ENCODE measurements at regions not wholly inside any gene's neighbourhood (a gene's known extent, or its start where the extent isn't known, plus 50 kb on each side); places are given as distances from the start of the nearest gene placed in this dataset.

- no peak for DNase-seq (ENCODE audit: low spot score)
These were observed 133.2 kb upstream of the TBX20 start for GRCh38 chr7:35386816-35387706.

- DNase-seq (ENCODE audit: low spot score) = no peak
These were observed 132.3 kb upstream of the TBX20 start for GRCh38 chr7:35386082-35386815.

GRCh38 chr7:35384761-35385700, 131.1 kb upstream of the TBX20 start:
- no peak for DNase-seq (ENCODE audit: low spot score)

- DNase-seq (ENCODE audit: low spot score) = no peak
These were observed 126.9 kb upstream of the TBX20 start for GRCh38 chr7:35380739-35381224.

GRCh38 chr7:35379481-35379880, 125.6 kb upstream of the TBX20 start:
- no peak for DNase-seq (ENCODE audit: low spot score)

GRCh38 chr7:35375516-35375915, 121.6 kb upstream of the TBX20 start:
- no peak for DNase-seq (ENCODE audit: low spot score)

- DNase-seq (ENCODE audit: low spot score) = no peak
These were observed 121.0 kb upstream of the TBX20 start for GRCh38 chr7:35374858-35375257.

- DNase-seq (ENCODE audit: low spot score) = no peak
These were observed 117.3 kb upstream of the TBX20 start for GRCh38 chr7:35371221-35371620.

- DNase-seq (ENCODE audit: low spot score) = no peak
These were observed 116.8 kb upstream of the TBX20 start for GRCh38 chr7:35370687-35371086.

GRCh38 chr7:35366167-35367155, 112.6 kb upstream of the TBX20 start:
- DNase-seq (ENCODE audit: low spot score) = no peak

- DNase-seq (ENCODE audit: low spot score) = no peak
These were observed 111.6 kb upstream of the TBX20 start for GRCh38 chr7:35365523-35365922.

- no peak for DNase-seq (ENCODE audit: low spot score)
These were observed 108.4 kb upstream of the TBX20 start for GRCh38 chr7:35362341-35362740.

- no peak for DNase-seq (ENCODE audit: low spot score)
These were observed 105.5 kb upstream of the TBX20 start for GRCh38 chr7:35359423-35359822.

GRCh38 chr7:35356495-35356894, 102.6 kb upstream of the TBX20 start:
- no peak for DNase-seq (ENCODE audit: low spot score)

- no peak for DNase-seq (ENCODE audit: low spot score)
These were observed 102.0 kb upstream of the TBX20 start for GRCh38 chr7:35355911-35356310.

GRCh38 chr7:35355199-35355598, 101.3 kb upstream of the TBX20 start:
- no peak for DNase-seq (ENCODE audit: low spot score)

- DNase-seq (ENCODE audit: low spot score) = no peak
These were observed 99.6 kb upstream of the TBX20 start for GRCh38 chr7:35353481-35353880.

GRCh38 chr7:35351466-35351865, 97.6 kb upstream of the TBX20 start:
- DNase-seq (ENCODE audit: low spot score) = no peak

- no peak for DNase-seq (ENCODE audit: low spot score)
These were observed 94.9 kb upstream of the TBX20 start for GRCh38 chr7:35348611-35349400.

- no peak for DNase-seq (ENCODE audit: low spot score)
These were observed 88.9 kb upstream of the TBX20 start for GRCh38 chr7:35342786-35343185.

Data from AG08396 (cell line).